OCI-LY3 (cell line): ENCODE measurements at regions not wholly inside any gene's neighbourhood (a gene's known extent, or its start where the extent isn't known, plus 50 kb on each side); places are given as distances from the start of the nearest gene placed in this dataset.
"Not testable (repeated sequence)": the region's sequence is repeated elsewhere in the genome, so short reads cannot be mapped to it uniquely, and the experiment has no call there.

Experiments
- EZH2phosphoT487 ChIP-seq: fragments of 200-600 bp; shearing (Covaris generic); IDR thresholded peaks from 2 replicates; pipeline ENCODE4 v1.6.1; 2018; ENCODE audit warnings: antibody characterized with exemption, mixed run types, low read depth
- TF ChIP-seq, protein P1 (sequence below): fragments of 200-600, 300-600 bp; sonication (generic); IDR thresholded peaks from 2 replicates; pipeline ENCODE4 v1.5.1; 2014; ENCODE audit warnings: antibody characterized with exemption, low read length, low read depth

- TF ChIP-seq, protein P1, sequence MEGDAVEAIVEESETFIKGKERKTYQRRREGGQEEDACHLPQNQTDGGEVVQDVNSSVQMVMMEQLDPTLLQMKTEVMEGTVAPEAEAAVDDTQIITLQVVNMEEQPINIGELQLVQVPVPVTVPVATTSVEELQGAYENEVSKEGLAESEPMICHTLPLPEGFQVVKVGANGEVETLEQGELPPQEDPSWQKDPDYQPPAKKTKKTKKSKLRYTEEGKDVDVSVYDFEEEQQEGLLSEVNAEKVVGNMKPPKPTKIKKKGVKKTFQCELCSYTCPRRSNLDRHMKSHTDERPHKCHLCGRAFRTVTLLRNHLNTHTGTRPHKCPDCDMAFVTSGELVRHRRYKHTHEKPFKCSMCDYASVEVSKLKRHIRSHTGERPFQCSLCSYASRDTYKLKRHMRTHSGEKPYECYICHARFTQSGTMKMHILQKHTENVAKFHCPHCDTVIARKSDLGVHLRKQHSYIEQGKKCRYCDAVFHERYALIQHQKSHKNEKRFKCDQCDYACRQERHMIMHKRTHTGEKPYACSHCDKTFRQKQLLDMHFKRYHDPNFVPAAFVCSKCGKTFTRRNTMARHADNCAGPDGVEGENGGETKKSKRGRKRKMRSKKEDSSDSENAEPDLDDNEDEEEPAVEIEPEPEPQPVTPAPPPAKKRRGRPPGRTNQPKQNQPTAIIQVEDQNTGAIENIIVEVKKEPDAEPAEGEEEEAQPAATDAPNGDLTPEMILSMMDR: not testable (repeated sequence)
- not testable (repeated sequence) for TF ChIP-seq EZH2phosphoT487
Measured at GRCh38 chr3:159756279-159757207, 232.1 kb upstream of the IL12A start.
